Glutamatergic neuron (in vitro differentiated cells): ENCODE measurements at regions not wholly inside any gene's neighbourhood (a gene's known extent, or its start where the extent isn't known, plus 50 kb on each side); places are given as distances from the start of the nearest gene placed in this dataset.

Experiments
- DNase-seq: peaks from one replicate; pipeline ENCODE4 v3.0.0; 2022
- H3K27ac Mint-ChIP-seq: one replicate; pipeline ENCODE4 v1.8.0; 2020; ENCODE audit warnings: mild to moderate bottlenecking, mixed read lengths, inconsistent platforms; ENCODE audit not compliant: unreplicated experiment
- H3K27me3 Mint-ChIP-seq: one replicate; pipeline ENCODE4 v1.8.0; 2020; ENCODE audit warnings: mild to moderate bottlenecking, moderate library complexity, mixed read lengths, inconsistent platforms; ENCODE audit not compliant: unreplicated experiment
- H3K36me3 Mint-ChIP-seq: one replicate; pipeline ENCODE4 v1.8.0; 2020; ENCODE audit warnings: mild to moderate bottlenecking, mixed read lengths, inconsistent platforms; ENCODE audit not compliant: unreplicated experiment
- H3K4me1 Mint-ChIP-seq: one replicate; pipeline ENCODE4 v1.8.0; 2020; ENCODE audit warnings: mild to moderate bottlenecking, low read depth, mixed read lengths, inconsistent platforms; ENCODE audit not compliant: unreplicated experiment
- H3K4me3 Mint-ChIP-seq: one replicate; pipeline ENCODE4 v1.8.0; 2020; ENCODE audit warnings: mild to moderate bottlenecking, mixed read lengths, inconsistent platforms; ENCODE audit not compliant: unreplicated experiment
- H3K9me3 Mint-ChIP-seq: one replicate; pipeline ENCODE4 v1.8.0; 2020; ENCODE audit warnings: mild to moderate bottlenecking, moderate library complexity, mixed read lengths, inconsistent platforms; ENCODE audit not compliant: unreplicated experiment
- TF ChIP-seq, protein P1 (sequence below): fragments of 200-600 bp; sonication (generic); IDR thresholded peaks from one replicate; pipeline ENCODE4 v1.5.0; 2021; ENCODE audit not compliant: partially characterized antibody, unreplicated experiment

- H3K9me3 Mint-ChIP-seq: no peaks in the 10 kb centered on the region
- H3K36me3 Mint-ChIP-seq: no peaks in the 10 kb centered on the region
- TF ChIP-seq, protein P1, sequence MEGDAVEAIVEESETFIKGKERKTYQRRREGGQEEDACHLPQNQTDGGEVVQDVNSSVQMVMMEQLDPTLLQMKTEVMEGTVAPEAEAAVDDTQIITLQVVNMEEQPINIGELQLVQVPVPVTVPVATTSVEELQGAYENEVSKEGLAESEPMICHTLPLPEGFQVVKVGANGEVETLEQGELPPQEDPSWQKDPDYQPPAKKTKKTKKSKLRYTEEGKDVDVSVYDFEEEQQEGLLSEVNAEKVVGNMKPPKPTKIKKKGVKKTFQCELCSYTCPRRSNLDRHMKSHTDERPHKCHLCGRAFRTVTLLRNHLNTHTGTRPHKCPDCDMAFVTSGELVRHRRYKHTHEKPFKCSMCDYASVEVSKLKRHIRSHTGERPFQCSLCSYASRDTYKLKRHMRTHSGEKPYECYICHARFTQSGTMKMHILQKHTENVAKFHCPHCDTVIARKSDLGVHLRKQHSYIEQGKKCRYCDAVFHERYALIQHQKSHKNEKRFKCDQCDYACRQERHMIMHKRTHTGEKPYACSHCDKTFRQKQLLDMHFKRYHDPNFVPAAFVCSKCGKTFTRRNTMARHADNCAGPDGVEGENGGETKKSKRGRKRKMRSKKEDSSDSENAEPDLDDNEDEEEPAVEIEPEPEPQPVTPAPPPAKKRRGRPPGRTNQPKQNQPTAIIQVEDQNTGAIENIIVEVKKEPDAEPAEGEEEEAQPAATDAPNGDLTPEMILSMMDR: no peak
- no peak overlapping the region for H3K27ac Mint-ChIP-seq
- no peak overlapping the region for H3K4me3 Mint-ChIP-seq
- H3K4me1 Mint-ChIP-seq: no peaks in the 10 kb centered on the region
- no peak for DNase-seq
- no peaks in the 10 kb centered on the region for H3K27me3 Mint-ChIP-seq
Observed at GRCh38 chr5:35371951-35372426, 141.7 kb upstream of the PRLR start.

- no peak for DNase-seq
- H3K9me3 Mint-ChIP-seq: no peaks in the 10 kb centered on the region
- no peaks in the 10 kb centered on the region for H3K36me3 Mint-ChIP-seq
- no peaks in the 10 kb centered on the region for H3K27me3 Mint-ChIP-seq
- H3K4me1 Mint-ChIP-seq: no peaks in the 10 kb centered on the region
- H3K4me3 Mint-ChIP-seq: no peak overlapping the region
- TF ChIP-seq, protein P1: no peak
- no peak overlapping the region for H3K27ac Mint-ChIP-seq
Observed at GRCh38 chr5:35370871-35371270, 140.6 kb upstream of the PRLR start.

DNA sequence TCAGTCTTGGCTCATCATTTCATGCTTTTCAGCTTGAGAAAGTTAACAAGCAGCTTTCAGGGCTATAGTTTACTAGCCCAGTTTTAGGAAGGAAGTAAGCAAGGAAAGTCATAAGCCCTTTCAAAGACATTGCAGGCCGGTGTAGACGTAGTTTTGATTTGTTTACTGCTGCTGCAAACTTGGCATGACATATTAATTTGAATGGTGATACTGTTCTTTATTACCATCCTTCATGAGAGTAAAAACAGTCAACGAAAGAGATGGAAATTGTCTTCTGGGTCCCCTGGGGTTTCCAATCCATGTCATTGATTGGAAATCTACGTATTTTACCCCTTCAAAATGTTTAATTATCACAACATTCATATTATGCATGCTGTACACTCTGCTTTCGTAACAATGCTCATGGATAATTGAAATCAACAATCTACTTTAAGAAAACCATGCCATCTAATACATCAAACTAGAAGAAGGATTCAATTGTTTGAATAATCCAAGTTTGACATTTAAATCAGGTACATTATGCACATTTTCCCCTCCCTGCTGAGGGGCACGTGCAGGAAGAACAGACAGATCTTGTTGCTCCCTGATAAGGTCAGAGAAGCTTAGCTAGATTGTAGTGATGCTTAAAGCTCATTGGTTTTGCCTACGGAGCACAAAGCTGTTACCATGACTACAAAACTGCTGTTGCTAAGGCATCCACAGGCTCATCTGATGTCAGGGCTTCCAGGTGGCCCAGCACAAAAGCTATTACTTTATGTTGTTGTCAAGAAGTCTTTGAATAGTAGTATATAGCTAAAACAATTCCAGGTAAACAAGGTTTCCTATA is 139.9 kb upstream of the PRLR start:
- TF ChIP-seq, protein P1: no peak
- DNase-seq: no peak

DNA sequence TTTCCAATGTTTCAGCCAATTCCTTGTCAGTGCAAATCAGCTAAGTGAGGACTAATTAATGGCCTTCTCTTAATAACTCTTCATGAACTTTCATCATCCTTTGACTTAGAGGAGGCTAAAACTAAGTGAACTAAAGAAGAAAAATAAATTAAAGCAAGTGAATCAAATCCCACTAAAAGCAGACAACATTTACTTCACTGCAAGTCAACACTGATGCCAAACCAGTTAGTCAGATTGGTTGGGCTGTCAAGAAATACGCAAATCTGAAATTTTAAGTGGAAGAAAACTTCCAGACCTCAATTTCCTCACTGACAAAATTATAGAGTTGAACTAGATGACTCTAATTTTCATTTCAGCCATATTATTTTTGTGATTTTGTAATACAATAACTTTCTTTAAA is 137.2 kb upstream of the PRLR start:
- H3K4me3 Mint-ChIP-seq: no peak overlapping the region
- H3K36me3 Mint-ChIP-seq: no peaks in the 10 kb centered on the region
- DNase-seq: no peak
- H3K27me3 Mint-ChIP-seq: no peaks in the 10 kb centered on the region
- H3K27ac Mint-ChIP-seq: no peak overlapping the region
- H3K4me1 Mint-ChIP-seq: no peaks in the 10 kb centered on the region
- TF ChIP-seq, protein P1: no peak
- no peaks in the 10 kb centered on the region for H3K9me3 Mint-ChIP-seq

More for the DNA sequence above, 139.9 kb upstream of the PRLR start:
- Mint-ChIP-seq H3K27me3 (no peaks in the 10 kb centered on the region), H3K9me3 (no peaks in the 10 kb centered on the region), H3K4me1 (no peaks in the 10 kb centered on the region), H3K27ac (no peak overlapping the region), H3K36me3 (no peaks in the 10 kb centered on the region), H3K4me3 (no peak overlapping the region)

DNA sequence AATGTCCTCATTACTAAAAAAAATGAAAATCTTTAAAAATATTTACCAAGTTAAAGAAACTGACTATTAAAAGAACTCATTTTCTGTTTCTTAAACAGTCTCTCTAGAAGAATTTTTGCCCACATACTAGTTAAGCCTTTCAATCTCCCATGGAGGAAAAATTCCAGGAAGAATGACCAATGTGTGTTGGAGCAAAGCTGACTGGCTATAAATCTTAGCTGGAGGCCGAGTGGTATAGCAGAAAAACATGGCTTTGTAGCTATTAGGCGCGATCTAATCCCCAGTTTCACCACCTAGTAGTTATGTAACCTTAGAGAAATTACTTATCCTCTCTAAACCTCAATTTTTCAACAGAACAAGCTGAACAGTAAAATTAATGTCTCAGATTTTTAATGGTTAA is 135.5 kb upstream of the PRLR start:
- Mint-ChIP-seq H3K4me3 (no peak overlapping the region), H3K9me3 (no peaks in the 10 kb centered on the region), H3K27ac (no peak overlapping the region), H3K36me3 (no peaks in the 10 kb centered on the region), H3K4me1 (no peaks in the 10 kb centered on the region), H3K27me3 (no peaks in the 10 kb centered on the region)
- DNase-seq: no peak
- TF ChIP-seq, protein P1: no peak
